ENCODE measurements at regions not wholly inside any gene's neighbourhood (a gene's known extent, or its start where the extent isn't known, plus 50 kb on each side); places are given as distances from the start of the nearest gene placed in this dataset.
"Not testable (repeated sequence)": the region's sequence is repeated elsewhere in the genome, so short reads cannot be mapped to it uniquely, and the experiment has no call there.

DNA sequence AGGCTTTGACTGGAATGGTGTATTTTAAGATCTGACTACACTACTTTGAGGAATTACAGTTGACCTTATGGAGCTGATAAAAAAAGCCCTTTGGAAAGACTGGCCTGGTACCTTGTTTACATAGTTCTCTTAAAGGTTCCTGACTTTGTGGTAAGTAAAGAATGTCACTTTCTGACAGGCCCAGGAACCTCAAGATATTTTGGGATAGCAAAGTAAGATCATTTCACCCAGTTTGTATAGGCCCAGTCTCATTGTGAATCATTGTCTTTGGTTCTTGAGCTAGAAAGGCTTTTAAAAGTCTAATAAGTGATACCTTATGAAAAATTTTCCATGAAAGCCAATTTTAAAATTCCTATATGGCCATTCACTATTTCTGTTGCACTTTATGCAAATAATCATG is 316.3 kb upstream of the LRRTM4 start:
- no peak for DNase-seq (ENCODE audit: low read depth)

DNA sequence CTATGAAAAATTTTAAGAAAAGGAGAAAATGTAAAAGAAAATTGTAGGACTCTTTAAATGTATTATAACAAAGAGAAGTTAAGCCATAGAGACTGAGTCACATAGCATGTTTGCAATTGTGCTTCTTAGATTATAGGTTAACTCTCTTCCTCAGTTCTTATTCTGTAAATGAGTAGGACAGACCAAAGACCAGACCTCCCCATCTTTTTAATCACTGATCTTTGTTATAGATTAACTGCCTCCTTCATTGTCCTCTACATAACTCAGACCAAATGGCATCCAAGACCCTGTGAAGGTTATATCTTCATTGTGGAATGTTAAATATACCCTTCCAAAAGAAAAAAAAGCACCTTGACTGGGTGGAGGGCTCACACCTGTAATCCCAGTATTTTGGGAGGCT is 316.9 kb upstream of the LRRTM4 start:
- no peak for DNase-seq (ENCODE audit: low read depth)

GRCh38 chr2:77862120-77862519 is 339.9 kb upstream of the LRRTM4 start:
- DNase-seq (ENCODE audit: low read depth), result no peak

DNA sequence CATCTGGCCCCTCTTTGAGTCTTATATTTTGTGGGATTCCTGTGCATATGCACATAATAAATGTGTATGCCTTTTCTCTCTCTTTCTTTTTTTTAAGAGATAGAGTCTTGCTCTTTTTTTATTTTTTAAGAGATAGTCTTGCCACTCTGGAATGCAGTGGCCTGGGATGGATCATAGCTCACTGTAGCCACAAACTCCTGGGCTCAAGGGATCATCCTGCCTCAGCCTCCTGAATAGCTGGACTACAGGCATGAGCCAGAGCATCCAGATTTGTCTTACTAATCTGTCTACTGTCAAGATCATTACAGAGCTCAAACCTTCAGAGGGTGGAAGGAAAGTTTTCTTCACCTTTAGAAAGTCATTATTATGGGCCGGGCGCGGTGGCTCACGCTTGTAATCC is 342.2 kb upstream of the LRRTM4 start:
- no peak for DNase-seq (ENCODE audit: low read depth)

GRCh38 chr2:77866661-77867060 is 344.5 kb upstream of the LRRTM4 start:
- DNase-seq (ENCODE audit: low read depth), result no peak

GRCh38 chr2:77867146-77867545 is 345.0 kb upstream of the LRRTM4 start:
- no peak for DNase-seq (ENCODE audit: low read depth)

DNA sequence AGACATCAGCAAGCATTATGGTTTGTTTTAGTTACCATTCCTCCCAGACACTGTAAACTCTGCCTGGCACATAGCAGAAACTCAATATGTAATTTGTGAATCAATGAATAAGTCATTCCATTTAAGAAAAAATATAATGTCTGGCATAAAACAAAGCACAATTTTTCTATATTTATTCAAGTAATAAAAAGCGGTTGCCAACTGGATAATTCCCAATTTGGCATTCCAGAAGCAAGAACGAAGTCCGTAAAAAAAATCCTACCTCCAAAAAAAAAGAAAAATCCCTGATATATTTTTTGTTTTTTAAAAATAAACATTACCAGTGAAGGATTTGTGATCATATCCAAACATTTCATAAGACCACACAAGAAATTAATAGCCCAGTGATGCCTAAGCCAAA is 351.3 kb upstream of the LRRTM4 start:
- no peak for DNase-seq (ENCODE audit: low read depth)

DNA sequence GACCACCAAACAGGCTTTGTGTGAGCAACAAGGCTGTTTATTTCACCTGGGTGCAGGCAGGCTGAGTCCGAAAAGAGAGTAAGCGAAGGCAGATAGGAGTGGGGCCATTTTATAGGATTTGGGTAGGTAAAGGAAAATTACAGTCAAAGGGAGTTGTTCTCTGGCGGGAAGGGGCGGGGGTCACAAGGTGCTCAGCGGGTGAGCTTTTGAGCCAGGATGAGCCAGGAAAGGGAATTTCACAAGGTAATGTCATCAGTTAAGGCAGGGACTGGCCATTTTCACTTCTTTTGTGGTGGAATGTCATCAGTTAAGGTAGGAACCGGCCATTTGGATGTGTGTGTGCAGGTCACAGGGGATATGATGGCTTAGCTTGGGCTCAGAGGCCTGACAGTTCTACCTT is 378.0 kb upstream of the LRRTM4 start:
- not testable (repeated sequence) for DNase-seq (ENCODE audit: low read depth)

GRCh38 chr2:77910136-77910535 is 388.0 kb upstream of the LRRTM4 start:
- DNase-seq (ENCODE audit: low read depth), result no peak

DNA sequence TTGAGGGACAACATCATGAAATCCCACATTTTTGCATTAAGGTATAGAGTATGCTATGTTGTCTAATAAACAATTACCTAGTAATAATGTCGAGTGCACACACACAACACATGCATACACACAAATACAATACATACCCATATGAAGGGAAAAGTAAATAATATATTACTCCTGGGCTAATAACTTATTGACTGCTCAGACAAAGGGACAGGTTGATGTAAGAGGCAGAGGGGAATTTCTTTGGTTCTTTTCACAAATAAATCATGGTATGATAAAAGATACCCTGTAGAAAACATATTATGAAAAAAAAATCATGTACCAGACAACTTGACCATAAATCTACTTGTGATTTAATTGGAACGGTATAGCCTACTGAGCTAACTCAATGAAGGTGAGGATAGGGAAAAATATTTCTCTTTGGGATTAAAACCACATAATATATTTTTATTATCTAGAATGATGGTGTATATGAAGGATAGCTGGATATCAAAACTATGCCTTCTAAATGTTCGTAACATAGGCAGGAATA is 398.7 kb upstream of the LRRTM4 start:
- no peak for DNase-seq (ENCODE audit: low read depth)

GRCh38 chr2:77922567-77922966 is 400.4 kb upstream of the LRRTM4 start:
- DNase-seq (ENCODE audit: low read depth), result no peak

DNA sequence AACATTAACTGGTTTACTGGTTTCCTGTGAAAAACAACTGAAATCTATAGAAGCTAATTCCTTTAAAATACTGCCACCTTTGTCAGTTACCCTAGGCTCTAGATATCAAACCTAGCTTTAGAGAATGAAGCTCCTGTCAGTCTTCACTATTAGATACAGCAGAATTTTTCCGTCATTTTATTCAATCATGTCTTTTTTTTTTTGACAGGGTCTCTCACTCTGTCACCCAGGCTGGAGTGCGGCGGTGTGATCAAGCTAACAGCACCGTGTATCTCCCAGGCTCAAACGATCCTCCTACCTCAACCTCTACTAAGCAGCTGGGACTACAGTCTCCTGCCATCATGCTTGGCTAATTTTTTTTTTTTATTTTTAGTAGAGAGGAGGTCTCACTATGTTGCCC is 415.2 kb upstream of the LRRTM4 start:
- no peak for DNase-seq (ENCODE audit: low read depth)

DNA sequence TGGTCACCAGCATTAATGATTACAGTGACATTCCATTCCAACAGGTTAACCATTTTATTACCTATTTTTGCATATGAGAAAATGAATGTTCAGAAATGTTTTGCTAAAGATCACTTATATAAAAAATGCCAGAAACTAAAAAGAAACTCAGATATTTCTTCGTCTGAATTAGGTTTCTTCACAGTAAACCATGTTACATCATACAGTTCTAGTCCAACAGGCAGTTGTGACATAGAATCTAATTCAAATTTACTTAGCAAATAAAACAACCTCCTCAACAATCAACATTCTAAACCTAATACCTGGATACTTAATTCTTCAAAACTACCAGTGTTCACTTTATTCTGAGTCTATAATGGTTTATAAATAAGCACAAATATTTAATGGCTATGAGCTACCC is 416.3 kb upstream of the LRRTM4 start:
- DNase-seq (ENCODE audit: low read depth), result no peak

GRCh38 chr2:77939370-77939769 is 417.2 kb upstream of the LRRTM4 start:
- no peak for DNase-seq (ENCODE audit: low read depth)

DNA sequence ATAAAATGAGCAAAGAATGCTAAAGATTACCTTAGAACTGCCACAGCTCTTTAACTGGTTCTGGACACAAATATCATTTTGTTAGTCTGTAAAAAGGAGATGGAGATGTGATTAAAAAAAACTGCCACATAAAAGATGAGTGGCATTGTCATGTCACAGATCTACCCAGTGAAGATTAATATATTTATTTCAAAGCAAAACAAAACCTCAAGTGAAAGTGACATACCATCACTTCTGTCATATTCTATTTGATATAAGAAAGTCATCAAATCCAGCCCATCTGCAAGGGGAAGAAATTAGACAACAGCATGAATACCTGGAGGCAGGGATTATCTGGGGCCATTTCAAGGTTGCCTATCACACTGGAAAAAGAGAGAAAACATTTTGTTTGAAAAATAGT is 417.6 kb upstream of the LRRTM4 start:
- DNase-seq (ENCODE audit: low read depth), result no peak

DNA sequence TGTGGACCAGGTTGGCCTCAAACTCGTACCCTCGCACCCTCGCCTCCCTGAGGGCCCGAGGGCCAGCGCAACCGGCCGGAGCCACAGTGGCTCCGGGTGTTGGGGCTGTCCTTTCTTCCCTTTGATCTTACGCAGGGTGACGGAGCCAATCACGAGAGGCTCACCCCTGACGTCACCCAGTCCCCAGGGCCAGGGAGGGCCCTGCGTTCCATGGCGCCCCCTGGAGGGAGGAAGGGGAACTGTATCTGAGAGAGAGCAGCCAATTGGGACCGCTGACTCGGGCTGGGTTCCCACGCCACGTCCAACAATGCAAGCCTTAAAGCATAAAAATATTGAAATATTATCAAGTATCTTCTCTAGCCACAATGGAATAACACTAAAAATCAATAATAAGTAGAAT is 432.8 kb upstream of the LRRTM4 start:
- DNase-seq (ENCODE audit: low read depth), result no peak

DNA sequence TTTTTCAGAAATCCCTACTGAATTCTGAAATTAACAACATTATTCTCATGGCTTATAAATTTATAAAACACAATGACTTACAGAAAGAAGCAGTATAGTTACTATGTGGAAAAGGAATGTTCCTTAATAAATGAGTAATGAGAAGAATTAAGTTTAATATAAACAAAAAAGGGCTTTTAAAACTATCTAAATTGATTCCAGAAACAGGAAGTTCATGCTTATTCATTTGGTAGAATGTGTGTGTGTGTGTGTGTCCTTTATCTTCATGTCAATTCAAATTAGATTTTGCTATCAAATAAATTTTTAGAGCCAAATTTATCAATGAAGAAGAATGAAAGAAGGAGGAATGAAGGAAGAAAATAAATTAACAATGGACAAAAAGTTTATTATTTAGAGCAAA is 440.8 kb upstream of the LRRTM4 start:
- no peak for DNase-seq (ENCODE audit: low read depth)

DNA sequence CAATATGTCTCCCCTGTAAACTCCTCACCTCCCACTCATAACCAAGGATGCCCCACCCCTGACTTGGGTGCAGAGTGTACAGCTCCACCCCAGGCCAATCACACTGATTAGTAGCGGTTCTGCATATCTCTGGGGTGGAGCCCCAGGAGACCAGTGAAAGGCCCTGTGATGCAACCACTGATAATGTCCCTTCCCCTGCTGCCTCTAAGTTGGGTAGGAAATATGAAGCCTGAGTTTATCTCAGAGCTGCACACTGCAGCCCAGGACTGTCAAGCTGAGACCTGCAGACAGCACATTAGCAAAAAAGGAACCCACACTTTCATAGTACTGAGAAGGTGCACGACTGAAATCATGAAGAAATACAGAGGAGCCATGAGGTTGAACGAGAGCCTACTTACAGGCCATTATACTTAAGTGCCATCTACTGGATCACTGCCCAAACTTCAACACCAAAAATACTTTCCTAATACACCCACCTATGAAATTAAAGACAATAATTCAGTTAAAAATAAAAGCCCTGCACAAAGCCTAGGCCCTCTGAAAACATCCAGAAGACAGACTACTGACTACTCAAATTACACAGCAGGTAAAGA is 455.4 kb upstream of the LRRTM4 start:
- DNase-seq (ENCODE audit: low read depth), result no peak

- no peak for DNase-seq (ENCODE audit: low read depth)
Measured at GRCh38 chr2:77995161-77995560, 473.0 kb upstream of the LRRTM4 start.

DNA sequence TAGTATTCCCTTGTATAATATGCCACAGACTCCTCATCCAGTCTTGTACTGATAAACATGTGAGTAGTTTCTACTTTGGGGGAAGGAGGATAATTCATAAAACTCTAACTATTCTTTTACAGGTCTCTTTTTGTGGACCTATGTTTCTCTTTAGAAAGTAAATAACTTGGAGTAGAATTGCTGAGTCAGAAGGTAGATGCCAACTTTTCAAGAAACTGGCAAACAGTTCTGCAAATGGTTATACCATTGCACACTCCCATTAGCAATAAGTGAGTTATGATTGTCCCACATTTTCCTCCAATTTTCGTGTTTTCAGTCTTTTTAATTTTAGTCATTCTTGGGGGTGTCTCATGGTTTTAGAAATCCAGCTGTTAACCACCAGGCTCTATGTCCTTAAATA is 477.2 kb upstream of the LRRTM4 start:
- no peak for DNase-seq (ENCODE audit: low read depth)

DNA sequence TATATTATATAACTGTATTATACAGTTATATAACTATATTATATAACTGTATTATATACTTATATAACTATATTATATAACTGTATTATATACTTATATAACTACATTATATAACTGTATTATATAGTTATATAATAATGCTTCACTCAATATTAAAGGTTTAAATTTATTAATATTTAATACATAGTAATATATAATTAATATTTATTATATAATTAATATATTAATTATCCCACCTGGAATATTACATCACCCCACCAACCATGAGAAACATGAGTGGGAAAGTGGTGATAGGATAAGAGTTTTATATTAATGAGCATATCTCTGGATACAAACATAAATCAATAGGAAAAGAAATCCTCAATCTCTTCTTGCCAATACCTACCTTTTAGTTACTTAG is 487.1 kb upstream of the LRRTM4 start:
- DNase-seq (ENCODE audit: low read depth), result no peak

- DNase-seq (ENCODE audit: low read depth), result no peak
Measured at GRCh38 chr2:78011251-78011650, 489.1 kb upstream of the LRRTM4 start.

GRCh38 chr2:78020491-78020890 is 498.3 kb upstream of the LRRTM4 start:
- DNase-seq (ENCODE audit: low read depth), result no peak

GRCh38 chr2:78023356-78023755 is 501.2 kb upstream of the LRRTM4 start:
- no peak for DNase-seq (ENCODE audit: low read depth)

- DNase-seq (ENCODE audit: low read depth), result no peak
Measured at GRCh38 chr2:78024996-78025395, 502.8 kb upstream of the LRRTM4 start.
